Natural killer cell (primary cell): ENCODE measurements at regions not wholly inside any gene's neighbourhood (a gene's known extent, or its start where the extent isn't known, plus 50 kb on each side); places are given as distances from the start of the nearest gene placed in this dataset.

Experiments used
- ATAC-seq, 3 donors: fragments of 150-1000 bp in 2 of 3; fragments of 200-7000 bp in 1 of 3; cut with Tn5 transposase; 1 replicate in 1 of 3; 2 replicates in 2 of 3; pipeline ENCODE4 v1.10.0; 2021; ENCODE audit warnings: mild to moderate bottlenecking in 2 of 3, moderate library complexity in 2 of 3
- DNase-seq, 2 donors: peaks; one replicate each; pipeline versions ENCODE4 v3.0.0 to v3.0.0-alpha.2; 2013 to 2021; ENCODE audit warnings: mixed read lengths in 1 of 2
- H3K27ac ChIP-seq: one replicate; pipeline ENCODE4 v1.5.1; 2013; ENCODE audit warnings: mild to moderate bottlenecking, low read length
- H3K27me3 ChIP-seq: one replicate; pipeline ENCODE4 v1.6.1; 2013; ENCODE audit warnings: low read length; ENCODE audit not compliant: control insufficient read depth, insufficient read depth
- H3K36me3 ChIP-seq: one replicate; pipeline ENCODE4 v1.6.1; 2013; ENCODE audit warnings: low read length; ENCODE audit not compliant: control insufficient read depth, insufficient read depth
- H3K4me1 ChIP-seq: one replicate; pipeline ENCODE4 v1.6.1; 2013; ENCODE audit warnings: low read length; ENCODE audit not compliant: control insufficient read depth, insufficient read depth
- H3K4me3 ChIP-seq: one replicate; pipeline ENCODE4 v1.5.1; 2013; ENCODE audit warnings: low read length
- H3K9me3 ChIP-seq: one replicate; pipeline ENCODE4 v1.6.1; 2013; ENCODE audit warnings: low read length; ENCODE audit not compliant: control insufficient read depth, insufficient read depth
- H3K27ac Mint-ChIP-seq, 2 donors: one replicate each; pipeline ENCODE4 v1.8.0; 2022; ENCODE audit warnings: mild to moderate bottlenecking in 2 of 2, mixed read lengths in 2 of 2, moderate library complexity in 1 of 2
- H3K27me3 Mint-ChIP-seq, 2 donors: one replicate each; pipeline ENCODE4 v1.8.0; 2022; ENCODE audit warnings: low read depth in 2 of 2, mixed read lengths in 2 of 2
- H3K36me3 Mint-ChIP-seq: one replicate; pipeline ENCODE4 v1.8.0; 2022; ENCODE audit warnings: mixed read lengths
- H3K4me1 Mint-ChIP-seq, 2 donors: one replicate each; pipeline ENCODE4 v1.8.0; 2022; ENCODE audit warnings: mixed read lengths in 2 of 2
- H3K4me3 Mint-ChIP-seq: one replicate; pipeline ENCODE4 v1.8.0; 2022; ENCODE audit warnings: mild to moderate bottlenecking, moderate library complexity, mixed read lengths
- H3K9me3 Mint-ChIP-seq, 2 donors: one replicate each; pipeline ENCODE4 v1.8.0; 2022; ENCODE audit warnings: mixed read lengths in 2 of 2
- WGBS: methylation state at CpG from one replicate; pipeline ENCODE4 v1.1.7; 2013; ENCODE audit warnings: missing lambda C conversion rate; ENCODE audit not compliant: insufficient coverage; 5-methylcytosine and 5-hydroxymethylcytosine counted together
- intact Hi-C: fragments of 100-400 bp; cut with micrococcal nuclease; formaldehyde crosslinking; loops from one replicate; pipeline ENCODE4 v1.14.2; 2022
- TF ChIP-seq, protein P1 (sequence below): fragments of 200-600 bp; IDR thresholded peaks from one replicate; pipeline ENCODE4 v1.8.0; 2022; ENCODE audit warnings: antibody characterized with exemption

- no peak overlapping the region for H3K27ac Mint-ChIP-seq
- no peaks in the 10 kb centered on the region for H3K36me3 ChIP-seq
- H3K9me3 ChIP-seq: no peaks in the 10 kb centered on the region
- intact Hi-C loops: no loop called here
- 83% methylated on average over 8 of the region's 9 CpGs for WGBS
- no peaks in the 10 kb centered on the region for H3K27me3 Mint-ChIP-seq
- H3K4me1 Mint-ChIP-seq: peaks cover 5 to 14% of the 10 kb centered on the region in 2 donors
- no peak overlapping the region for H3K4me3 Mint-ChIP-seq
- TF ChIP-seq, protein P1, sequence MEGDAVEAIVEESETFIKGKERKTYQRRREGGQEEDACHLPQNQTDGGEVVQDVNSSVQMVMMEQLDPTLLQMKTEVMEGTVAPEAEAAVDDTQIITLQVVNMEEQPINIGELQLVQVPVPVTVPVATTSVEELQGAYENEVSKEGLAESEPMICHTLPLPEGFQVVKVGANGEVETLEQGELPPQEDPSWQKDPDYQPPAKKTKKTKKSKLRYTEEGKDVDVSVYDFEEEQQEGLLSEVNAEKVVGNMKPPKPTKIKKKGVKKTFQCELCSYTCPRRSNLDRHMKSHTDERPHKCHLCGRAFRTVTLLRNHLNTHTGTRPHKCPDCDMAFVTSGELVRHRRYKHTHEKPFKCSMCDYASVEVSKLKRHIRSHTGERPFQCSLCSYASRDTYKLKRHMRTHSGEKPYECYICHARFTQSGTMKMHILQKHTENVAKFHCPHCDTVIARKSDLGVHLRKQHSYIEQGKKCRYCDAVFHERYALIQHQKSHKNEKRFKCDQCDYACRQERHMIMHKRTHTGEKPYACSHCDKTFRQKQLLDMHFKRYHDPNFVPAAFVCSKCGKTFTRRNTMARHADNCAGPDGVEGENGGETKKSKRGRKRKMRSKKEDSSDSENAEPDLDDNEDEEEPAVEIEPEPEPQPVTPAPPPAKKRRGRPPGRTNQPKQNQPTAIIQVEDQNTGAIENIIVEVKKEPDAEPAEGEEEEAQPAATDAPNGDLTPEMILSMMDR: no peak
- H3K27ac ChIP-seq: no peak overlapping the region
- DNase-seq: no peak
- ATAC-seq: no peak
- H3K4me1 ChIP-seq: no peaks in the 10 kb centered on the region
- no peaks in the 10 kb centered on the region for H3K36me3 Mint-ChIP-seq
- H3K27me3 ChIP-seq: no peaks in the 10 kb centered on the region
- no peaks in the 10 kb centered on the region for H3K9me3 Mint-ChIP-seq
- H3K4me3 ChIP-seq: no peak overlapping the region
Observed at GRCh38 chr3:30439451-30440053, 166.8 kb upstream of the TGFBR2 start.

DNA sequence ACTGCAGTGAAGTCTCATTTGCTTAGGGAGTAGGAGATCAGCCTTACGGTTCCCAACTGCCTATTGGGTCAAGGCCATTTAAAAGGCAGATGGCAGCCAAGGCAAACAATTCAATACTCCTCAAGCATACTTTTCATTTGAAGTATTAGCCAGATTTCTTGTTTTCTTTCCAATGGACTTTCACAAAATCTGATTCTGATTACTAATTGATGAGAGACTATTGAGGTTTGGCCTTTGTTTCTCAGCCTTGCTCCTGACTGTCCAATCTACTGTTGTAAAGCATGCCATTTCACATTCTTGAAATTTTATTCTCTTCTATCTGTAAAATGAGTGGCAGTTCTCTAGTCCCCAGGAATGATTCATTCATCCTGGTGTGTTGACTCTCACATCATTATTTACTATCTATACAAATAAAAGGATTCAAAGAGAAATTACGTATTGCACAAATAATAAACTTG, 166.2 kb upstream of the TGFBR2 start:
- Histone ChIP-seq H3K36me3 (no peaks in the 10 kb centered on the region), H3K27me3 (no peaks in the 10 kb centered on the region), H3K4me3 (no peak overlapping the region), H3K9me3 (no peaks in the 10 kb centered on the region), H3K27ac (no peak overlapping the region), H3K4me1 (no peaks in the 10 kb centered on the region)
- no peak overlapping the region for H3K4me3 Mint-ChIP-seq
- TF ChIP-seq, protein P1: no peak
- no peak for DNase-seq
- WGBS: 86% methylated on average over 1 of the region's 2 CpGs
- H3K9me3 Mint-ChIP-seq: no peaks in the 10 kb centered on the region
- H3K36me3 Mint-ChIP-seq: no peaks in the 10 kb centered on the region
- peaks cover 1 to 14% of the 10 kb centered on the region in 2 donors for H3K4me1 Mint-ChIP-seq
- ATAC-seq: no peak
- H3K27me3 Mint-ChIP-seq: no peaks in the 10 kb centered on the region
- H3K27ac Mint-ChIP-seq: no peak overlapping the region
- intact Hi-C loops: no loop called here

DNA sequence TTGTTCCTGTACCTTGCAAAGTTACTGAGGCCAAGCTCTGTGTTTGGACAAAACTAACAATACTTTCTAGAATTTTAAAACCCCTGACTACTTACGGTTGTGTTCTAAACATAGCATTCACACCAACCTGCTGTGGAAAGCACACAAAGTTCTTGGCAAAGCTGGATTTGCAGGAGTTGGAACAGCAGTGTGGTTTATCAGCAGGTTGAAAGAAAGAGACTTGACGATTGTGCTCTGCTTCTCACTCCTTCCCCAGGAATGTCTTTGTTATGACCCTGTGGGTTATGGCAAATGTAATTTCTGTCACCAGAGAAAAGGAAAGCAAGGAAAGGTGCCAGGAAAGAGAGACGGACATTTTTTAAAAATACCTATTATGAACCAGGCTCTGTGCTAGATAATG, 165.5 kb upstream of the TGFBR2 start:
- DNase-seq (no peak), ATAC-seq (no peak)
- Mint-ChIP-seq H3K4me1 (peaks cover 0 to 8% of the 10 kb centered on the region in 2 donors), H3K27me3 (no peaks in the 10 kb centered on the region), H3K27ac (no peak overlapping the region), H3K9me3 (no peaks in the 10 kb centered on the region), H3K4me3 (no peak overlapping the region), H3K36me3 (no peaks in the 10 kb centered on the region)
- Histone ChIP-seq H3K4me1 (no peaks in the 10 kb centered on the region), H3K27me3 (no peaks in the 10 kb centered on the region), H3K27ac (no peak overlapping the region), H3K4me3 (no peak overlapping the region), H3K9me3 (no peaks in the 10 kb centered on the region), H3K36me3 (no peaks in the 10 kb centered on the region)
- TF ChIP-seq, protein P1: no peak
- WGBS: 96% methylated on average over 3 of the region's 3 CpGs
- intact Hi-C loops: no loop called here
